GM12878 (cell line): ENCODE measurements at regions not wholly inside any gene's neighbourhood (a gene's known extent, or its start where the extent isn't known, plus 50 kb on each side); places are given as distances from the start of the nearest gene placed in this dataset.

Experiments used
- ATAC-seq: fragments of 200-7000 bp; cut with Tn5 transposase; 3 replicates; pipeline ENCODE4 v1.9.1; 2020; ENCODE audit warnings: mild to moderate bottlenecking, moderate library complexity
- BruUV-seq: library from RNA; stranded (reverse); fragments of 400-500 nt; replicated peaks from 2 replicates; lab custom pipeline; 2021; lab: Mats Ljungman, UMichigan
- CTCF ChIA-PET: fragments of 300-600 bp; sonication (Branson Sonifier 250); formaldehyde crosslinking; extraction: SDS; loops from one replicate; lab custom pipeline; 2021; ENCODE audit warnings: inconsistent platforms; lab: Yijun Ruan, JAX
- POLR2A ChIA-PET: fragments of 350-600 bp; formaldehyde crosslinking; extraction: SDS; loops from one replicate; lab custom pipeline; 2021; ENCODE audit warnings: inconsistent platforms; lab: Charles Lee
- RAD21 ChIA-PET: fragments of 300-600 bp; sonication (Branson Sonifier 250); formaldehyde crosslinking; loops from one replicate; lab custom pipeline; 2023; ENCODE audit warnings: antibody characterized with exemption; ENCODE audit not compliant: unreplicated experiment; lab: Charles Lee
- SMC1A ChIA-PET: fragments of 300-600 bp; sonication (Branson Sonifier 250); formaldehyde crosslinking; loops from one replicate; lab custom pipeline; 2023; ENCODE audit not compliant: unreplicated experiment, uncharacterized antibody; lab: Charles Lee
- DNase-seq: peaks from one replicate; pipeline ENCODE4 v3.0.0-alpha.2; 2011; ENCODE audit warnings: low read depth, low spot score
- FAIRE-seq: peaks from 3 replicates; lab custom pipeline; 2011; peaks lifted over from hg19 to GRCh38; lab: Jason Lieb, UNC
- H2AFZ ChIP-seq: 2 replicates; pipeline ENCODE4 v1.6.0; 2011; ENCODE audit warnings: low read depth, low read length, control low read depth; ENCODE audit not compliant: control insufficient read depth
- H3K27ac ChIP-seq: 2 replicates; pipeline ENCODE4 v1.5.1; 2011; ENCODE audit warnings: control low read depth; ENCODE audit not compliant: control insufficient read depth, insufficient read depth
- H3K27me3 ChIP-seq, 2 experiments: replicated peaks in 1 of 2; 2 replicates each; pipeline versions ENCODE4 v1.6.0 to v1.6.1; 2011; ENCODE audit warnings: low read length in 1 of 2; ENCODE audit not compliant: control insufficient read depth in 2 of 2, insufficient read depth in 2 of 2
- H3K36me3 ChIP-seq, 2 experiments: 2 replicates each; pipeline ENCODE4 v1.5.1; 2011; ENCODE audit warnings: low read length in 1 of 2; ENCODE audit not compliant: control insufficient read depth in 2 of 2, insufficient read depth in 2 of 2
- H3K4me1 ChIP-seq: 2 replicates; pipeline ENCODE4 v1.6.1; 2011; ENCODE audit warnings: mild to moderate bottlenecking, low read length, moderate library complexity, mixed read lengths; ENCODE audit not compliant: control insufficient read depth, insufficient read depth
- H3K4me2 ChIP-seq: 2 replicates; pipeline ENCODE4 v1.6.0; 2011; ENCODE audit warnings: control low read depth; ENCODE audit not compliant: control insufficient read depth, insufficient read depth
- H3K4me3 ChIP-seq: fragments of 200-600 bp; sonication (generic); 2 replicates; pipeline ENCODE4 v1.5.1; 2016
- H3K79me2 ChIP-seq: 2 replicates; pipeline ENCODE4 v1.6.0; 2011; ENCODE audit warnings: low read length; ENCODE audit not compliant: control insufficient read depth, insufficient read depth
- H3K9ac ChIP-seq: 2 replicates; pipeline ENCODE4 v1.8.0; 2011; ENCODE audit warnings: low read length, control low read depth, mixed read lengths; ENCODE audit not compliant: control insufficient read depth, insufficient read depth
- H3K9me3 ChIP-seq: replicated peaks from 3 replicates; pipeline ENCODE4 v1.5.1; 2011; ENCODE audit warnings: mild to moderate bottlenecking, low read length; ENCODE audit not compliant: control insufficient read depth, insufficient read depth
- H4K20me1 ChIP-seq: 2 replicates; pipeline ENCODE4 v1.6.0; 2011; ENCODE audit not compliant: control insufficient read depth, insufficient read depth
- ASH2L ChIP-seq: fragments of 300-600, 200-600 bp; sonication (generic); IDR thresholded peaks from 2 replicates; pipeline ENCODE4 v1.6.1; 2017; ENCODE audit warnings: low read depth, mild to moderate bottlenecking, borderline replicate concordance
- ATF3 ChIP-seq: IDR thresholded peaks from 2 replicates; pipeline ENCODE4 v1.6.1; 2011; ENCODE audit warnings: low read depth, mild to moderate bottlenecking, low read length, moderate library complexity, borderline replicate concordance; ENCODE audit errors: extremely low read depth
- BRCA1 ChIP-seq: IDR thresholded peaks from 2 replicates; pipeline ENCODE4 v1.6.1; 2011; ENCODE audit warnings: low read depth, low read length, improper control_type of control experiment
- CREB1 ChIP-seq: IDR thresholded peaks from 2 replicates; pipeline ENCODE4 v1.6.1; 2012; ENCODE audit warnings: low read depth, mild to moderate bottlenecking, inconsistent platforms
- CREM ChIP-seq: IDR thresholded peaks from 2 replicates; pipeline ENCODE4 v1.6.1; 2014; ENCODE audit warnings: antibody characterized with exemption, low read depth
- EED ChIP-seq: sonication (generic); IDR thresholded peaks from 2 replicates; pipeline ENCODE4 v1.6.1; 2016; ENCODE audit warnings: antibody characterized with exemption, low read depth
- FOS ChIP-seq: IDR thresholded peaks from 3 replicates; pipeline ENCODE4 v1.6.1; 2011; ENCODE audit warnings: borderline replicate concordance; ENCODE audit not compliant: insufficient read length; ENCODE audit errors: extremely low read depth
- KAT2A ChIP-seq: conservative IDR thresholded peaks from 2 replicates; pipeline ENCODE4 v1.6.1; 2011; ENCODE audit warnings: low read depth, low read length; ENCODE audit not compliant: control insufficient read depth
- KLF5 ChIP-seq: fragments of 450-650 bp; IDR thresholded peaks from 2 replicates; pipeline ENCODE4 v1.6.1; 2014; ENCODE audit warnings: mild to moderate bottlenecking; ENCODE audit not compliant: partially characterized antibody
- LARP7 ChIP-seq: fragments of 450-650 bp; IDR thresholded peaks from 2 replicates; pipeline ENCODE4 v1.6.1; 2017; ENCODE audit warnings: mild to moderate bottlenecking
- NFIC ChIP-seq: IDR thresholded peaks from 2 replicates; pipeline ENCODE4 v1.6.1; 2012; ENCODE audit warnings: low read depth, mild to moderate bottlenecking, inconsistent platforms, low read length, moderate library complexity
- NFYB ChIP-seq: IDR thresholded peaks from 2 replicates; pipeline ENCODE4 v1.6.1; 2011; ENCODE audit warnings: low read depth, mild to moderate bottlenecking, low read length, improper control_type of control experiment, moderate library complexity; ENCODE audit not compliant: insufficient read depth
- POLR2AphosphoS2 ChIP-seq: IDR thresholded peaks from 2 replicates; pipeline ENCODE4 v1.6.1; 2011; ENCODE audit warnings: low read depth, mild to moderate bottlenecking, low read length, improper control_type of control experiment, moderate library complexity
- RBBP5 ChIP-seq: fragments of 200-600 bp; sonication (generic); conservative IDR thresholded peaks from 2 replicates; pipeline ENCODE4 v1.6.1; 2016
- RELB ChIP-seq: fragments of 450-650 bp; IDR thresholded peaks from 2 replicates; pipeline ENCODE4 v1.6.1; 2017; ENCODE audit warnings: low read depth, mild to moderate bottlenecking, moderate library complexity
- SMARCA5 ChIP-seq: fragments of 450-650 bp; IDR thresholded peaks from 2 replicates; pipeline ENCODE4 v1.6.1; 2017; ENCODE audit warnings: mild to moderate bottlenecking
- TAF1 ChIP-seq: IDR thresholded peaks from 2 replicates; pipeline ENCODE4 v1.6.1; 2011; ENCODE audit warnings: mild to moderate bottlenecking, low read depth, low read length, borderline replicate concordance
- ZNF217 ChIP-seq: fragments of 450-650 bp; IDR thresholded peaks from 2 replicates; pipeline ENCODE4 v1.6.1; 2017; ENCODE audit warnings: antibody characterized with exemption, mild to moderate bottlenecking
- ZNF592 ChIP-seq: fragments of 450-650 bp; IDR thresholded peaks from 2 replicates; pipeline ENCODE4 v1.6.1; 2017; ENCODE audit warnings: mild to moderate bottlenecking, moderate library complexity
- WGBS: methylation state at CpG from one replicate; pipeline ENCODE4 v1.1.6; 2016; ENCODE audit warnings: low lambda C conversion rate; ENCODE audit not compliant: insufficient replicate concordance, insufficient coverage; ENCODE audit errors: missing lambda C conversion rate; 5-methylcytosine and 5-hydroxymethylcytosine counted together
- in situ Hi-C: fragments of 300-500 bp; cut with MboI; formaldehyde crosslinking; loops from 9 replicates; pipeline ENCODE4 v1.14.3; 2018; ENCODE audit warnings: mixed read lengths
- intact Hi-C: fragments of 100-400 bp; cut with micrococcal nuclease; formaldehyde crosslinking; loops from one replicate; pipeline ENCODE4 v1.14.2; 2022; ENCODE audit not compliant: unreplicated experiment

GRCh38 chr1:177561436-177561835 is 390.7 kb downstream of the BRINP2 start (continued):
- TF ChIP-seq LARP7 (no peak), ZNF217 (peak; percentile 79; the same call in 1 of the 2 replicates)

GRCh38 chr1:177558372-177558771 is 387.6 kb downstream of the BRINP2 start:
- Histone ChIP-seq H3K27me3 (no peaks in the 10 kb centered on the region), H4K20me1 (no peaks in the 10 kb centered on the region), H3K9ac (no peak overlapping the region), H3K4me3 (no peak overlapping the region), H3K4me2 (no peak overlapping the region), H3K4me1 (no peaks in the 10 kb centered on the region), H3K9me3 (no peaks in the 10 kb centered on the region; the same call in 2 of the 3 replicates), H2AFZ (no peak overlapping the region), H3K79me2 (no peaks in the 10 kb centered on the region), H3K36me3 (no peaks in the 10 kb centered on the region), H3K27ac (no peak overlapping the region)
- POLR2A ChIA-PET: interaction anchor here (0.7 kb wide), 1 partner anchor 56 kb away, joined by 3 read pairs; no protein-coding TSS in a partner anchor
- intact Hi-C loops (loop anchor here (10.0 kb wide), 1 partner anchor 216 kb away; no protein-coding TSS in a partner anchor), in situ Hi-C loops (no loop called here)
- DNase-seq (no peak), ATAC-seq (peak; percentile 68), FAIRE-seq (no peak)
- RAD21 ChIA-PET: interaction anchor here (0.6 to 1.4 kb wide), 3 partner anchors 12 to 134 kb away, joined by 3 read pairs; no protein-coding TSS in a partner anchor
- BruUV-seq: no TSS peak
- CTCF ChIA-PET: interaction anchor here (0.6 kb wide), 1 partner anchor 87 kb away, joined by 3 read pairs; no protein-coding TSS in a partner anchor
- SMC1A ChIA-PET: interaction anchor here (0.6 to 1.4 kb wide), 6 partner anchors 27 to 493 kb away, joined by 3 to 5 read pairs (median 3); no protein-coding TSS in a partner anchor
- WGBS: 42% methylated on average over 1 of the region's 1 CpG
- TF ChIP-seq ATF3 (no peak), BRCA1 (no peak), RBBP5 (no peak), NFIC (no peak), KAT2A (no peak), RELB (no peak), ASH2L (no peak), FOS (no peak), POLR2AphosphoS2 (no peak), ZNF592 (no peak), EED (no peak), NFYB (no peak), CREB1 (no peak), SMARCA5 (no peak), CREM (no peak), TAF1 (no peak), KLF5 (no peak)
